ENCODE measurements at regions not wholly inside any gene's neighbourhood (a gene's known extent, or its start where the extent isn't known, plus 50 kb on each side); places are given as distances from the start of the nearest gene placed in this dataset.

GRCh38 chr2:144785253-144785652, 265.3 kb upstream of the ZEB2 start:
- intact Hi-C loops (cut with DNase I; ENCODE audit: low total_unique reads): no loop called here
- no peak for TF ChIP-seq POLR2AphosphoS5 (IDR thresholded peaks at IDR 0.05)
- no peak for TF ChIP-seq CTCF (IDR thresholded peaks at IDR 0.05)
- TF ChIP-seq POLR2A (IDR thresholded peaks at IDR 0.05): no peak
- Histone ChIP-seq H3K4me1 (no peaks in the 10 kb centered on the region), H3K9me3 (no peaks in the 10 kb centered on the region), H3K36me3 (no peaks in the 10 kb centered on the region), H3K27me3 (no peaks in the 10 kb centered on the region), H3K27ac (no peak overlapping the region), H3K4me3 (no peak overlapping the region)
- no peak for DNase-seq (ENCODE audit: low spot score in 2 of 2)

DNA sequence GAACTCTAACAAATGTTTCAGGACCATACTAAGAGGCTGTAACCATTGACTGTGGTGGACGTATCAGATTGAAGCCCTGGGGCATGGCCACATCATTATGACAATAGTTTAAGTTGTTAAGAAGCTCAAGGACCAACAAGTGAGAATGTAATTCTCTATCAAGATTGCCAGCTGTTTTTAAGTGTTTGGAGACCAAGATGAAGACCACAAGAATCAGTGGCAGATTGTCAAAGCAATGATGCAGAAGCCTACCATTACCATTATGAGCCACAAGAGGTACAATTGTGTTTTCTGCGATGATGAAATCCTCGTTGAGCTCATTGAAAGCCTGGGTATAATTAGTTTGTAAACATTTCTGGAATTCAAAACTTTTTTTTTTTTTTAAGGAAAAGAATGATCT, 261.1 kb upstream of the ZEB2 start:
- Histone ChIP-seq H3K36me3 (no peaks in the 10 kb centered on the region), H3K4me1 (no peaks in the 10 kb centered on the region), H3K27ac (no peak overlapping the region), H3K27me3 (no peaks in the 10 kb centered on the region), H3K9me3 (no peaks in the 10 kb centered on the region), H3K4me3 (no peak overlapping the region)
- no peak for DNase-seq (ENCODE audit: low spot score in 2 of 2)
- no peak for TF ChIP-seq POLR2A (IDR thresholded peaks at IDR 0.05)
- no peak for TF ChIP-seq CTCF (IDR thresholded peaks at IDR 0.05)
- TF ChIP-seq POLR2AphosphoS5 (IDR thresholded peaks at IDR 0.05): no peak
- intact Hi-C loops (cut with DNase I; ENCODE audit: low total_unique reads): no loop called here

- no peak for TF ChIP-seq POLR2AphosphoS5 (IDR thresholded peaks at IDR 0.05)
- no peak for TF ChIP-seq CTCF (IDR thresholded peaks at IDR 0.05)
- TF ChIP-seq POLR2A (IDR thresholded peaks at IDR 0.05): no peak
- Histone ChIP-seq H3K36me3 (no peaks in the 10 kb centered on the region), H3K27ac (no peak overlapping the region), H3K27me3 (no peaks in the 10 kb centered on the region), H3K4me1 (no peaks in the 10 kb centered on the region), H3K9me3 (no peaks in the 10 kb centered on the region), H3K4me3 (no peak overlapping the region)
- DNase-seq (ENCODE audit: low spot score in 2 of 2): no peak
- intact Hi-C loops (cut with DNase I; ENCODE audit: low total_unique reads): no loop called here
Observed at GRCh38 chr2:144776766-144777165, 256.8 kb upstream of the ZEB2 start.

- Histone ChIP-seq H3K27me3 (no peaks in the 10 kb centered on the region), H3K4me1 (no peaks in the 10 kb centered on the region), H3K9me3 (no peaks in the 10 kb centered on the region), H3K27ac (no peak overlapping the region), H3K4me3 (no peak overlapping the region), H3K36me3 (no peaks in the 10 kb centered on the region)
- TF ChIP-seq POLR2A (IDR thresholded peaks at IDR 0.05) (no peak), POLR2AphosphoS5 (IDR thresholded peaks at IDR 0.05) (no peak), CTCF (IDR thresholded peaks at IDR 0.05) (no peak)
- intact Hi-C loops (cut with DNase I; ENCODE audit: low total_unique reads): no loop called here
- DNase-seq (ENCODE audit: low spot score in 2 of 2): no peak
Observed at GRCh38 chr2:144774809-144775208, 254.9 kb upstream of the ZEB2 start.

DNA sequence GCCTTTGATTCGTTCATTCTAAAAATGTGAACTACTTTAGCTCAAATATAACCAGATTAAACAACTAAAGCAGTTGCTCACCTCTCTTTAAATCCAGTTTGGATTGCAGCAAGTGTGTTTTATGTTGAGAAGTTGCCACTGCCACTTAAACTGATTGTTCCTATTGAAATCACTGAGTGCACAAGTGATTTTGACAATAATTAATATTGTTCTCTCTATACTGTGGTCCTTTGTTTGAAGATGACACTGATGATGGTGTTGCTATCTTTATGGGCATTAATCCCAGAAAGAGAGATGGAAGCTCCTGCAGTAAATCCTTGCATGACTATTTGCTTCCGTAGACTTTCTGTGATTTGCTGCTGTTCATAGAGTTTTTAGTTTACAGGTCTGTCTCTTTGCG, 251.4 kb upstream of the ZEB2 start:
- DNase-seq (ENCODE audit: low spot score in 2 of 2): no peak
- no peaks in the 10 kb centered on the region for H3K4me1 ChIP-seq
- intact Hi-C loops (cut with DNase I; ENCODE audit: low total_unique reads): no loop called here
- TF ChIP-seq POLR2AphosphoS5 (IDR thresholded peaks at IDR 0.05) (no peak), POLR2A (IDR thresholded peaks at IDR 0.05) (no peak), CTCF (IDR thresholded peaks at IDR 0.05) (no peak)
- H3K36me3 ChIP-seq: no peaks in the 10 kb centered on the region
- no peak overlapping the region for H3K4me3 ChIP-seq
- H3K27me3 ChIP-seq: no peaks in the 10 kb centered on the region
- H3K27ac ChIP-seq: no peak overlapping the region
- no peaks in the 10 kb centered on the region for H3K9me3 ChIP-seq
